Kidney (tissue), 10 donors: ENCODE measurements at regions not wholly inside any gene's neighbourhood (a gene's known extent, or its start where the extent isn't known, plus 50 kb on each side); places are given as distances from the start of the nearest gene placed in this dataset.
A peak's percentile ranks its signal among the peaks of the same experiment; 100 is the strongest.
"Not testable (repeated sequence)": the region's sequence is repeated elsewhere in the genome, so short reads cannot be mapped to it uniquely, and the experiment has no call there.

ENCODE experiments used
- DNase-seq, 5 donors: peaks; one replicate each; pipeline ENCODE4 v3.0.0-alpha.2; 2013 to 2020
- FAIRE-seq: peaks from 2 replicates; lab custom pipeline; 2012; peaks lifted over from hg19 to GRCh38; lab: Jason Lieb, UNC
- H3K27ac ChIP-seq, 2 donors: one replicate each; pipeline ENCODE4 v1.7.0; 2013; ENCODE audit warnings: low read depth in 2 of 2, low read length in 2 of 2, inconsistent platforms in 1 of 2
- H3K27me3 ChIP-seq: one replicate; pipeline ENCODE4 v1.7.1; 2013; ENCODE audit warnings: low read length, inconsistent platforms; ENCODE audit not compliant: control insufficient read depth, insufficient read depth
- H3K36me3 ChIP-seq, 3 donors: one replicate each; pipeline versions ENCODE4 v1.7.0 to v1.7.1; 2013; ENCODE audit warnings: low read length in 3 of 3, control low read depth in 1 of 3, inconsistent platforms in 1 of 3; ENCODE audit not compliant: insufficient read depth in 3 of 3, control insufficient read depth in 2 of 3
- H3K4me1 ChIP-seq, 3 donors: one replicate each; pipeline versions ENCODE4 v1.7.0 to v1.7.1; 2013; ENCODE audit warnings: low read length in 3 of 3, inconsistent platforms in 1 of 3, low read depth in 1 of 3; ENCODE audit not compliant: control insufficient read depth in 2 of 3, insufficient read depth in 2 of 3
- H3K4me3 ChIP-seq, 3 donors: one replicate each; pipeline versions ENCODE4 v1.7.0 to v1.8.1; 2013; ENCODE audit warnings: low read length in 3 of 3, control low read depth in 1 of 3, inconsistent platforms in 1 of 3
- H3K9ac ChIP-seq, 3 donors: one replicate each; pipeline versions ENCODE4 v1.7.0 to v1.7.1; 2013; ENCODE audit warnings: low read length in 3 of 3, control low read depth in 1 of 3, inconsistent platforms in 1 of 3
- H3K9me3 ChIP-seq, 3 donors: one replicate each; pipeline versions ENCODE4 v1.7.0 to v1.7.1; 2013; ENCODE audit warnings: low read length in 3 of 3, control low read depth in 1 of 3, inconsistent platforms in 1 of 3; ENCODE audit not compliant: control insufficient read depth in 2 of 3, insufficient read depth in 1 of 3
- intact Hi-C: fragments of 100-400 bp; cut with DNase I; formaldehyde crosslinking; loops from one replicate; pipeline ENCODE4 v1.11.1; 2022
- donor health status: control.
- donor health status: control.
- donor health status: DM: yes; HTN: yes; CAD: no.
- donor health status: Normal renal cell carcinoma (clear cell type).

DNA sequence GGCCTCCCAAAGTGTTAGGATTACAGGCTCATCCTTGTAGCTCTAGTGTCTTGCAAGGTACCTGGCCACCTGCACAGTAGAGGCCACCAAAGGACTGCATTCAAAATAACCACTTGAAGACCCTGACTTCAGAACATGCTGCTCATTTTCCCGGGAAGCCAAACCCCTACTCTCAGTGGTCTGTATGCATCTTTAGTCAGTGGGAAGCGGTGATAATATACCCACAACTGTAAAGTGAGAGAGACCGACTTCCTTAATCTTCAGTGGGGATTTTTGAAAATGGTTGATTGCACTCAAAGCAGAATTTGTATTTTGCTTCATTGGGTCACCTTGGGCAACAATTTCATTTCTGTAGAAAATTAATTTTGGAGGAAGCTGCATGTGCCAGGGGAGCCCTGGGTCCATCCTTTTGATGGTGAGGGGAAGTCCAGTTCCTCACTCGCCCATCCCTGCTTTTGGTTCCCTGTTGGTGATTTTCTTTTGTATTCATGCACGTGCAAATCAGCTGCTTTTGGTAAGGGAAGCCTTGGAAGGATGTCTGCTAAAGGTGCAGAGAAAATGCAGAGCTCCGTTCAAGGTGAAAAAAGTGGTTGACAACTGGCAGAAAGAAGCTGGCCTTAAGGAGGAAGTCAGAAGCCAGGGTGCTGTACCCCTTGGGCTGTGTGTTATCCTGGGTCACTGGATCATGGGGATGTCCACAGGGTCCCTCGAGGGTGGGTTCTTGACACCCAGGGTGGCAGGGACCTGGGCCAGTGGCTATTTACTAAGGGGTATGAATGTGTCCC, 59.5 kb downstream of the NPIPB11 start:
- H3K27me3 ChIP-seq, H3K36me3 ChIP-seq, H3K4me1 ChIP-seq, H3K27ac ChIP-seq, H3K9ac ChIP-seq, DNase-seq, H3K9me3 ChIP-seq, H3K4me3 ChIP-seq, FAIRE-seq, intact Hi-C loops: not testable (repeated sequence)

DNA sequence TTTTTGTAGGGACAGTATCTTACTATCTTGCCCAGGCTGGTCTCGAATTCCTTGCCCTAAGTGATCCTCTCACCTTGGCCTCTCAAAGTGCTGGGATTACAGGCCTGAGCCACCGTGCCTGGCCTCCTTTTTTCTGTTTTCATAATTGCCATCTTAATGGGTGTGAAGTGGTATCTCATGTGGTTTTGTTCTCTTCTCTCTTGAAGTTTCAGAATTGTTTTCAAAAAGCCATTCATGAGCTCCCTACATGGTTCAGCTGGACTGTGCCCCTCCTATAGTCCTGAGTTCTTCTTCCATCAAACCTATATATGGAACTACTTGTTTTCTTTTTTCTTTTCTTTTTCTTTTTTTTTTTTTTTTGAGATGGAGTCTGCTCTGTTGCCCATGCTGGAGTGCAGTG, 60.3 kb downstream of the NPIPB11 start:
- FAIRE-seq, intact Hi-C loops, H3K36me3 ChIP-seq, H3K4me1 ChIP-seq, H3K27ac ChIP-seq, H3K9ac ChIP-seq, DNase-seq, H3K9me3 ChIP-seq, H3K27me3 ChIP-seq, H3K4me3 ChIP-seq: not testable (repeated sequence)

GRCh38 chr16:29342937-29343336, 63.6 kb downstream of the NPIPB11 start:
- intact Hi-C loops: not testable (repeated sequence)

GRCh38 chr16:29340779-29341438, 65.6 kb downstream of the NPIPB11 start:
- H3K9me3 ChIP-seq, H3K4me3 ChIP-seq, intact Hi-C loops, DNase-seq, H3K27ac ChIP-seq, FAIRE-seq, H3K27me3 ChIP-seq, H3K9ac ChIP-seq, H3K36me3 ChIP-seq, H3K4me1 ChIP-seq: not testable (repeated sequence)

More at GRCh38 chr16:29342937-29343336, 63.6 kb downstream of the NPIPB11 start:
- not testable (repeated sequence) for DNase-seq, H3K36me3 ChIP-seq, H3K9ac ChIP-seq, H3K4me3 ChIP-seq, H3K4me1 ChIP-seq, FAIRE-seq, H3K27ac ChIP-seq, H3K27me3 ChIP-seq, H3K9me3 ChIP-seq

GRCh38 chr16:29340235-29340634, 66.3 kb downstream of the NPIPB11 start:
- H3K36me3 ChIP-seq, H3K9me3 ChIP-seq, intact Hi-C loops, FAIRE-seq, DNase-seq, H3K4me3 ChIP-seq, H3K9ac ChIP-seq, H3K27me3 ChIP-seq, H3K27ac ChIP-seq, H3K4me1 ChIP-seq: not testable (repeated sequence)

DNA sequence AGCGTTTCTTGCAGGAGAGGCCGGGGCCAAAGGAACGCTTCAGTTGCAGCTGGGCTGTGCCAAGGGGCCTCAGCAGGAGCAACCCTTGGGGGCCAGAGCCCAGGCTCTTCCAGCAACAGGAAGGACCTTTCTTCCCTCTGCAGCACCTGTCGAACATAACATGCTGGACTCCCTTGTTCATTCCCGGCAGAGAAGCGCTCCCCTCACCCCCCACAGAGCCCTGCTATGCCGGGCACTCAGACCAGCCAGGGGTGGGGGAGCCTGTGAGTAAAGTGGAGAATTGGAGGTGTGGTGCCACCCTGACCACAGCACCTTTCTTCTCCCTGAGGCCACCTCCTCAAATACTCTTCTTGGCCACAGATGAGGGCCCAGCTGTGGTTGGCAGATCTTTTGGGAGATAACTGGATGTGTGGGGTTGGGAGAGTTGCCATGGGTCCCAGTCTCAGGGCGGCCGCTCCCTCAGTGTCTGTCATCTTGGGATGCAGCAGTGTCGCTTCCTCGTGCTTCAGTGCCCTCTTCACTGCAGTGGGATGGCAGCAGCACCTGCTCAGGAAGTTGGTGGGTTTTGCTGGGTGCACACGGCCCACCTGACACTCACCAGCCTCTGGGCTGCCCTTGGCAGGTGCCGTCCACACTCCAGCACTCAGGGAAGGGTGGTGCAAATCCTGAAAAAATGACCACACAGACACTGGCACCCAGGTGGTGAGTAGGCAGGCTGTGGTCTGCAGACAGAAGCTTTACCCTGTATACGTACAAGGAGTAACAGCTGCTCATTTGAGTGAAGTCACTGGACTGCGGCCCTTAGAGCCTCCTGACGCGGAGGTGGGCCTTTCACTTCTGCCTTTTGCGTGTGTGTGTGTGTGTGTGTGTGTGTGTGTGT, 67.5 kb downstream of the NPIPB11 start:
- H3K9me3 ChIP-seq, H3K4me1 ChIP-seq, intact Hi-C loops, FAIRE-seq, H3K9ac ChIP-seq, H3K4me3 ChIP-seq, H3K27me3 ChIP-seq, H3K27ac ChIP-seq, H3K36me3 ChIP-seq: not testable (repeated sequence)
- peak in 2 of 5 donors; percentile 16 to 25 for DNase-seq

GRCh38 chr16:29337385-29337901, 69.1 kb downstream of the NPIPB11 start:
- H3K4me1 ChIP-seq, H3K36me3 ChIP-seq, intact Hi-C loops, H3K9me3 ChIP-seq, H3K27ac ChIP-seq, FAIRE-seq, H3K27me3 ChIP-seq, DNase-seq, H3K4me3 ChIP-seq, H3K9ac ChIP-seq: not testable (repeated sequence)

DNA sequence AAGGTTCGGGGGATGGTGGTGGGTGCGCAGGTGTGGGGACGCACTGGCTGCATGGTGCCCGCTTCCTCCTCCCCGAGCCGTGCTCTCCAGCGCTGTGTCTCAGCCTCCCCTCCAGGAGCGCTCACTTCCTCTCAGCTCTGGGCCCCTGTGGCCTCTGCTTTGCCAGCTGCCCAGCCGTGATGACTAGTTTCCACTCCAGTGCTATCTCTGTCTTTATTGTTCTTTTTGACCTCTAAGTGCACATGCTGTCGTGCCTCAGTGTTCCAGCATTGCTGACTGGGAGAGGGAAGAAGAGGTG, 71.0 kb downstream of the NPIPB11 start:
- H3K36me3 ChIP-seq, DNase-seq, H3K27ac ChIP-seq, H3K9ac ChIP-seq, H3K27me3 ChIP-seq, FAIRE-seq, intact Hi-C loops, H3K9me3 ChIP-seq, H3K4me3 ChIP-seq, H3K4me1 ChIP-seq: not testable (repeated sequence)
